Inferior parietal cortex (tissue), 1 donor: ENCODE measurements at regions not wholly inside any gene's neighbourhood (a gene's known extent, or its start where the extent isn't known, plus 50 kb on each side); places are given as distances from the start of the nearest gene placed in this dataset.
"Not testable (repeated sequence)": the region's sequence is repeated elsewhere in the genome, so short reads cannot be mapped to it uniquely, and the experiment has no call there.

Experiments used
- DNase-seq: peaks from one replicate; pipeline ENCODE4 v3.0.0-alpha.2; 2016; ENCODE audit errors: extremely low spot score

DNA sequence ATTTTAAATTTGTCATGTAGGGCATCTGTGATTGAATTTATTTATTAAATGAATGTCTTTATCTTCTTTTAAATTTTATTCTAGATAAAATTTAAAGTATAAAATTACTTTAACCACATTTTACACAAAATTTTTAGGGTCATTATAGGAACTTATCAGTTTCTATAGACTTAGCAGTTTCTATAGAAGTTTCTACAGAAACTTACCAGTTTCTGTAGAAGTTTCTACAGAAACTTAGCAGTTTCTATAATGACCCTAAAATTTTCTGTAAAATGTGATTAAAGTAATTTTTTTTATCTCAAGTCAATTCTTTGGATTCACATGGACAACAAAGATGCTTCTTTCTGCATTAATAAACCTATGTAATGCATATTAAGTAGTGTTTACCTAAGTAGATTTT, 565.9 kb upstream of the TECRL start:
- DNase-seq = no peak

DNA sequence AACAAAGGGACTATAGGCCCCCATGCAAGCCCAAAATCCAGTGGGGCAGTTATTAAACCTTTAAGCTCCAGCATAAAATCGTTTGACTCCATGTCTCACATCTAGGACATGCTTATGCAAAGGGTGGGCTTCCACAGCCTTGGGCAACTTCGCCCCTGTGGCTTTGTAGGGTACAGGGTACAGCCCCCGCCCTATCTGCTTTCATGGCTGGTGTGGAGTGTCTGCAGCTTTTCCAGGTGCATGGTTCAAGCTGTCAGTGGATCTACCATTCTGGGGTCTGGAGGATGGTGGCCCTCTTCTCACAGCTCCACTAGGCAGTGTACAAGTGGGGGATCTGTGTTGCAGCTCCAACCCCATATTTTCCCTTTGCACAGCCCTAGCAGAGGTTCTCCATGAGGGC, 559.8 kb upstream of the TECRL start:
- DNase-seq = no peak

GRCh38 chr4:64967286-64967685, 558.0 kb upstream of the TECRL start:
- DNase-seq = no peak

- no peak for DNase-seq
These were observed 551.3 kb upstream of the TECRL start for GRCh38 chr4:64960516-64960915.

- no peak for DNase-seq
These were observed 531.4 kb upstream of the TECRL start for GRCh38 chr4:64940698-64941097.

- DNase-seq = no peak
These were observed 526.3 kb upstream of the TECRL start for GRCh38 chr4:64935469-64936001.

DNA sequence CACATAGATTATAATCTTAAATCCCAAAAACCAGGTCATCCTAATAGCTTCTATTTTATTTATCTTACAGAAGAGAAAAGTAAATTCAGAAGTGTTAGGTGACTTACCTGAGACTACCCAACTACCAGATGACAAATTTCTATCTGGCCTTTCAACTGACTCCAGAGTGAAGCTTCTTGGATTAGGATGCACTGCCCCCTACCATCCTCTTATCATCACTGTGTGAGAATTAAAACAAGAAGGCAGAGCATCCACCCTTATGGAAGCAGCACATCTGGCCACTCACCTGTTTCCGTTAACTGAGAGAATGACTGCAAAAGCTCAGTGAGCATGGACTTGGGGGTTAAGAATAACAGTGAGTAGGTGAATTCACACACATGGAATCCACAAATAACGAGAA, 502.6 kb upstream of the TECRL start:
- no peak for DNase-seq

DNA sequence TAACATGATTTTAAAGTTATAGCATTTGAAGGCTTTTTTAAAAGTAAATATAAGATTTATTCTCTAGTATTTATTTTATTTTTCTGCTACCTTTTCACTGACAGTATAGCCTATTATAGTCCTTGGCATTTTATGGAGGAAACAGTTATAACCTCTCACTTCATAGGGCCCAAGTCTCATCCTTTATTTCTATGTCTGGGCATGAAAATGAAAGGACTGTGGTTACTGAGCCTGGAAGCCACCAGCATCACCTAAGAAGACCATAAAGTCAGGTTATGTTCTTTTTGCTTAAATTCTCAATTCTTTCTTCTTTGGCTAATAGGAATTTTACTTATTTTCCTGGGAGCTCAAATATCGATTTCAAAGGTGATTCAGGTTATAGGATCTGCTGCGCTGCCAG, 494.7 kb upstream of the TECRL start:
- DNase-seq = no peak

DNA sequence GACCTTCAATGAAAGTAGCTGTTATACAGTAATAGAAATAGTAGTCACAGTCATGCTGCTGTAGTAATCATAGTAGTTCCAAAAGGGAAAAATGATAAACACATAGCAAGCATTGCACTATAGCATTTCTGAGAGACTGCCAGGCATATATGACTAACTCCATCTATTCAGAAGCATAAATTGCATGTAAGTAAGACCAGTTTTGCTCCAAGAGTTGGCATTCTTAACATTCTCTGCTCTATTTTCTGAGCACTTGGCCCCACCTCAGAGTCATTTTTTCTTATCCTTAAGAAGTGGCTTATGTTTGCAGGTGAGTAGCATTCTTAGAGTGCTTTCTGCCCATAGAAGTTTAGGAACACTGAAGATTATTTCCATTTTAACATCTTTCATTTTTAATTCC, 490.3 kb upstream of the TECRL start:
- DNase-seq = no peak

GRCh38 chr4:64899030-64899429, 489.8 kb upstream of the TECRL start:
- DNase-seq = not testable (repeated sequence)

DNA sequence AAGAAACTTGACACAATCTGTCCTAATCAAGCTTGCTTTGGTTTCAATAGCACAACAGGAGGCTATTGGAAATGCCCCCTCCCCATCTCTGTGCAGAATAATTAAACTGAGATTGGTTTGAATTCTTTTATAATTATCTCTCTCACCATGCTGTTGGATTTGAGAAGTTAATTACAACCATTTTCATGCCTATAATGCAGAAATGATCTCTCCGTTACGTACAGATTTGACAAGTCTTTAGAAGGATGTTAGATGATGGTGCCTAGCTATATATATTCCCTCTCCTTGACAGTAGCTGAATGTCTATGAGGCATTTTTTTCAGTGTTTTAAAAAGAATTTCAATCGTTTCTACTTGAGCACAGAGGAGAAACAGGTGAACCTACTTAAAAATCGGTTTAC, 488.4 kb upstream of the TECRL start:
- DNase-seq = no peak

GRCh38 chr4:64895031-64895430, 485.8 kb upstream of the TECRL start:
- no peak for DNase-seq

GRCh38 chr4:64893205-64893604, 484.0 kb upstream of the TECRL start:
- DNase-seq = no peak

- no peak for DNase-seq
These were observed 480.8 kb upstream of the TECRL start for GRCh38 chr4:64889906-64890610.

DNA sequence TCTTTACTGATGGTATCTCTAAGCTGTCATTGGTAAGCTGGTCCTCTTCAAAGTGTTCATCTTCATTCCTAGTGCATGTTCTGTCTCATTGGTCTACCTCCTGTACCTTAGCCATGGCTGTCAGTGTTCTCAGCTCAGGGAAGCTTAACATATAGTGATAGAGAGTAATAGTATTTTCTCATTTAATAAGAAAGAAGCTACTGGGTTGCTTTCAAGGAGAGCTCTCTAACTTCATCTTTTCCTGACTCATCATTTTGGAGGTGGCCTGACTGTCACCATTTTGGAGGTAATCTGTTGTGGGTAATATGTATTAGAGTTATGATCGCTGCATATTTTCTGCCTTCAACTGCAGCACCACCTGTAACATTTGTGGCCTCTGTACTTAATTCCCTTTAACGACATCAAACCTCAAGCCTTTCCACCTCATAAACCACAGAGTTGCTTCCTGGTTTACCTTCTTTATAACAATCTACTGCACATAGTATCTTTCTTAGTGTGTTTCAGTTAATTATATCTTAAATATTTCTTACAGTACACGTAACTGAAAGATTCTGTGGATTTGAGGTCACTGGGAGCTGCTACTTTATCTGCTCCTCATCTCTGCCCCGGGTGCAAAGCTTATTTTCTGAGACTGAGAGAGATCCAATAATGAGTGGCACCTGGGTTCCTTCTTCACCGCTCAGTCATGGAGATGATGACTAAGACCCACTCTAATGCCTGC, 474.0 kb upstream of the TECRL start:
- no peak for DNase-seq

- no peak for DNase-seq
These were observed 473.2 kb upstream of the TECRL start for GRCh38 chr4:64882311-64883086.

GRCh38 chr4:64880557-64880956, 471.3 kb upstream of the TECRL start:
- no peak for DNase-seq

DNA sequence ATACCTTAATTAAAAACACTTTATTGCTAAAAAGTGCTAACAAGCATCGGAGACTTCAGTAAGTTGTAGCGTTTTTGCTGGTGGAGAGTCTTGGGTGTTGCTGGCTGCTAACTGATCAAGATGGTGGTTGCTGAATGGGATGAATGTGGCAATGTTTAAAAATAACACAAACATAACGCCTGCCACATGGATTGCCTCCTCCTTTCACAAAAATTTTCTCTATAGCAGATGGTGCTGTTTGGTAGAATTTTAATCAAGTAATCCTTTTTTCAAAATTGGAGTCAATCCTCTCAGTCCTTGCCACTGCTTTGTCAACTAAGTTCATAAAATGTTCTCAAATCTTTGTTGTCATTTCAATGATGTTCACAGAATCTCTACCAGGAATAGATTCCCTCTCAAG, 466.8 kb upstream of the TECRL start:
- peak; percentile 14 for DNase-seq

GRCh38 chr4:64870558-64870957, 461.3 kb upstream of the TECRL start:
- no peak for DNase-seq

- DNase-seq = no peak
These were observed 448.6 kb upstream of the TECRL start for GRCh38 chr4:64857815-64858214.

DNA sequence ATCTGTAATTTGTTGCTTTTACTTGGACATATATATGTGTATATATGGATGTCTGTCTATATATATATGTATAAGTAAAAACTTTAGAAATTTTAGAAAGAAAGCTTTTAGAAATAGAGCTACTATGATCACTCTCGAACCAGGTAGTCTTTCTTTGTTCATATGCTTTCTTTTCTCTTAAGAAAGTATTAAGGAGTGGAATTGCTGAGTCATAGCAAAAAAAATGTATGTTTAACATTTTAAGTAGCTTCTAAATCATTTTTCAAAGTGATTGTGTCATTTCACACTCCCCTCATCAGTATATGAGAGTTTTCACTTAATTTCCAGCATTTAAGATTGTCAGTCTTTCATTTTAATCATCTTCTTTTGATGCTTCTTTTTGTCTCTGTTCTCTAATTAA, 447.9 kb upstream of the TECRL start:
- no peak for DNase-seq

DNA sequence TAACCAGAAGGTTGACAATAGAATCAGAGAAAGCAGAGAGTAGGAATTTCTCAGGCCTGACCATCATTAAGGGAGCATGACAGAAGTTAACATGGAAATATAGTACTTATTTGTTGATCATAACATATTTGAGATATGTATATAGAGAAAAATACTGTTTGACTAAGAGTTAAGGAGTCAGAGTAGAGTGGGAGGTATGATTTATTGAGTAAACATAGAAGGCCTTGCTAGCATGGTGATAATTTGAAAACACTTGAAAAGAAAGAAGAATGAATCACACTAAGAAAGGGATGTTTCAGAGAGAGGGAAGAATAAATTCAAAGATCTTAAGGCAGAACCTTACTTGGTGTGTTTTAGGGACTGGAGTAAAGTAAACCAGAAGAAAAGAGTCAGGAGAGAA, 437.2 kb upstream of the TECRL start:
- DNase-seq = no peak

DNA sequence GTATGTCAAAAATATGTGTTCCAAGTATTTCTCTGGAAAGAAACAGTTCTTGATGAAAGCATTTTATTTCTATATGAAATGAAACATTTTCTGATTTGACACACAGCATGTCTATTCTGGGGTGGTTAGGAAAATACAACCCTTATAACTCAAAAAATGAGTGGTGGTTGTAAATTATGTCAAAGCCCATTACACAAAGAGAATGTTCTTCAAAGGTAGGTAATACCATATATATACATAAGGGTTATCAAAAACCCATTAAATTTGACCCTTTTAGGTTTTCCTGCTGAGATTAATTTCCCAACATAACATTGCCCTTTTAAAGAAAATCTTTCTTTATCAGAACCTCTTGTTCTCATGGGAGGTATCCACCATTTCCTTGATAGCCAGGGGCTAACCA, 420.5 kb upstream of the TECRL start:
- DNase-seq = no peak
